HEK293 (cell line): ENCODE measurements at regions not wholly inside any gene's neighbourhood (a gene's known extent, or its start where the extent isn't known, plus 50 kb on each side); places are given as distances from the start of the nearest gene placed in this dataset.

Source experiments
- CTCF ChIA-PET: fragments of 350-600 bp; formaldehyde crosslinking; extraction: SDS; loops from one replicate; lab custom pipeline; 2021; ENCODE audit warnings: antibody characterized with exemption; lab: Yijun Ruan, JAX
- POLR2A ChIA-PET: fragments of 300-600 bp; formaldehyde crosslinking; extraction: SDS; loops from one replicate; lab custom pipeline; 2020; ENCODE audit warnings: antibody characterized with exemption, inconsistent platforms; lab: Yijun Ruan, JAX
- H3K27ac ChIP-seq: fragments of 200-500 bp; sonication (Bioruptor generic); 2 replicates; pipeline ENCODE4 v1.5.1; 2014; ENCODE audit warnings: low read depth, low read length, control low read depth, inconsistent platforms; ENCODE audit errors: extremely low read depth
- H3K36me3 ChIP-seq, 2 experiments: fragments of 200-500 bp in 1 of 2; sonication (Bioruptor generic) in 1 of 2; 1 replicate in 1 of 2; 2 replicates in 1 of 2; pipeline ENCODE4 v1.5.1; 2014 to 2017; ENCODE audit warnings: inconsistent platforms in 2 of 2, low read length in 2 of 2; ENCODE audit not compliant: control insufficient read depth in 2 of 2, insufficient read depth in 1 of 2
- H3K4me1 ChIP-seq: fragments of 200-500 bp; sonication (Bioruptor generic); 2 replicates; pipeline ENCODE4 v1.5.1; 2014; ENCODE audit warnings: mild to moderate bottlenecking, low read length, inconsistent platforms; ENCODE audit not compliant: control insufficient read depth, insufficient read depth
- H3K4me3 ChIP-seq: 2 replicates; pipeline ENCODE4 v1.5.1; 2011; ENCODE audit warnings: low read depth, mild to moderate bottlenecking, control low read depth, low read length, moderate library complexity
- H3K9me3 ChIP-seq: fragments of 200-500 bp; sonication (Bioruptor generic); 2 replicates; pipeline ENCODE4 v1.5.1; 2014; ENCODE audit warnings: low read depth, low read length, inconsistent platforms; ENCODE audit not compliant: control insufficient read depth, insufficient read depth
- GFI1B ChIP-seq: fragments of 450-650 bp; formaldehyde crosslinking; IDR thresholded peaks from 2 replicates; pipeline ENCODE4 v1.5.1; 2016; ENCODE audit warnings: missing biosample characterization, missing genetic modification characterization
- GLIS2 ChIP-seq: fragments of 450-650 bp; formaldehyde crosslinking; IDR thresholded peaks from 2 replicates; pipeline ENCODE4 v1.5.1; 2016; ENCODE audit warnings: missing biosample characterization, missing genetic modification characterization
- HOXA7 ChIP-seq: sonication (generic); formaldehyde crosslinking; IDR thresholded peaks from 2 replicates; pipeline ENCODE4 v1.8.1; 2022; ENCODE audit warnings: missing genetic modification reagents, borderline replicate concordance
- SP7 ChIP-seq: fragments of 450-650 bp; formaldehyde crosslinking; IDR thresholded peaks from 2 replicates; pipeline ENCODE4 v1.5.1; 2016; ENCODE audit warnings: missing biosample characterization, missing genetic modification characterization
- ZBTB17 ChIP-seq: fragments of 450-650 bp; formaldehyde crosslinking; IDR thresholded peaks from 2 replicates; pipeline ENCODE4 v1.5.1; 2016; ENCODE audit warnings: missing biosample characterization, missing genetic modification characterization
- ZNF155 ChIP-seq: fragments of 450-650 bp; formaldehyde crosslinking; IDR thresholded peaks from 2 replicates; pipeline ENCODE4 v1.5.1; 2016; ENCODE audit warnings: missing biosample characterization, missing genetic modification characterization
- ZNF157 ChIP-seq: fragments of 450-650 bp; formaldehyde crosslinking; IDR thresholded peaks from 2 replicates; pipeline ENCODE4 v1.5.1; 2016; ENCODE audit warnings: missing biosample characterization, missing genetic modification characterization
- ZNF239 ChIP-seq: fragments of 450-650 bp; formaldehyde crosslinking; IDR thresholded peaks from 2 replicates; pipeline ENCODE4 v1.5.1; 2016; ENCODE audit warnings: missing biosample characterization, missing genetic modification characterization
- ZNF274 ChIP-seq, 2 experiments: fragments of 200-500 bp in 1 of 2; fragments of 450-650 bp in 1 of 2; sonication (Bioruptor generic) in 1 of 2; formaldehyde crosslinking in 1 of 2; IDR thresholded peaks; 2 replicates each; pipeline versions ENCODE4 v1.5.1 to v1.6.1; 2014 to 2016; ENCODE audit warnings: borderline replicate concordance in 1 of 2, inconsistent platforms in 1 of 2, low read length in 1 of 2, missing biosample characterization in 1 of 2, missing genetic modification characterization in 1 of 2
- ZNF391 ChIP-seq: fragments of 450-650 bp; formaldehyde crosslinking; IDR thresholded peaks from 2 replicates; pipeline ENCODE4 v1.5.1; 2016; ENCODE audit warnings: low read depth, missing biosample characterization, missing genetic modification characterization, borderline replicate concordance
- ZNF394 ChIP-seq: fragments of 450-650 bp; formaldehyde crosslinking; IDR thresholded peaks from 2 replicates; pipeline ENCODE4 v1.5.1; 2016; ENCODE audit warnings: missing biosample characterization, missing genetic modification characterization, mild to moderate bottlenecking, moderate library complexity, borderline replicate concordance
- ZNF404 ChIP-seq: fragments of 450-650 bp; formaldehyde crosslinking; IDR thresholded peaks from 2 replicates; pipeline ENCODE4 v1.5.1; 2017; ENCODE audit warnings: missing biosample characterization, missing genetic modification characterization
- ZNF677 ChIP-seq: fragments of 450-650 bp; IDR thresholded peaks from 2 replicates; pipeline ENCODE4 v1.5.0; 2018; ENCODE audit warnings: missing biosample characterization, mild to moderate bottlenecking, missing genetic modification characterization, moderate library complexity
- TF ChIP-seq, protein P1 (sequence below): fragments of 450-650 bp; formaldehyde crosslinking; optimal IDR thresholded peaks from 2 replicates; pipeline ENCODE3; 2016; ENCODE audit warnings: missing biosample characterization, mild to moderate bottlenecking, missing genetic modification characterization
- TF ChIP-seq, protein P2 (sequence below): fragments of 450-650 bp; formaldehyde crosslinking; IDR thresholded peaks from 2 replicates; pipeline ENCODE4 v1.5.1; 2017; ENCODE audit warnings: missing biosample characterization, mild to moderate bottlenecking, missing genetic modification characterization, moderate library complexity
- TF ChIP-seq, protein P3 (sequence below): fragments of 450-650 bp; formaldehyde crosslinking; IDR thresholded peaks from 2 replicates; pipeline ENCODE4 v1.5.1; 2016; ENCODE audit warnings: missing biosample characterization, missing genetic modification characterization
- TF ChIP-seq, protein P4 (sequence below): fragments of 450-650 bp; formaldehyde crosslinking; IDR thresholded peaks from 2 replicates; pipeline ENCODE4 v1.5.1; 2016; ENCODE audit warnings: missing biosample characterization, missing genetic modification characterization

GRCh38 chr10:10930979-10931743 is 86.5 kb upstream of the CELF2 start:
- CTCF ChIA-PET = no interaction called here
- POLR2A ChIA-PET = no interaction called here
- no peak for TF ChIP-seq ZNF239 (tag by site-specific recombination)
- TF ChIP-seq, protein P1, sequence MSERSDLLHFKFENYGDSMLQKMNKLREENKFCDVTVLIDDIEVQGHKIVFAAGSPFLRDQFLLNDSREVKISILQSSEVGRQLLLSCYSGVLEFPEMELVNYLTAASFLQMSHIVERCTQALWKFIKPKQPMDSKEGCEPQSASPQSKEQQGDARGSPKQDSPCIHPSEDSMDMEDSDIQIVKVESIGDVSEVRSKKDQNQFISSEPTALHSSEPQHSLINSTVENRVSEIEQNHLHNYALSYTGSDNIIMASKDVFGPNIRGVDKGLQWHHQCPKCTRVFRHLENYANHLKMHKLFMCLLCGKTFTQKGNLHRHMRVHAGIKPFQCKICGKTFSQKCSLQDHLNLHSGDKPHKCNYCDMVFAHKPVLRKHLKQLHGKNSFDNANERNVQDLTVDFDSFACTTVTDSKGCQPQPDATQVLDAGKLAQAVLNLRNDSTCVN (tag by site-specific recombination) = no peak
- no peak for TF ChIP-seq ZNF391 (tag by site-specific recombination)
- no peak for TF ChIP-seq ZNF404 (tag by site-specific recombination)
- no peak for TF ChIP-seq SP7 (tag by site-specific recombination)
- no peak for TF ChIP-seq ZNF677
- no peak for TF ChIP-seq ZNF155 (tag by site-specific recombination)
- Histone ChIP-seq H3K36me3 (no peaks in the 10 kb centered on the region), H3K4me3 (no peak overlapping the region), H3K27ac (no peak overlapping the region), H3K9me3 (no peaks in the 10 kb centered on the region; the same call in 1 of the 2 replicates), H3K4me1 (no peaks in the 10 kb centered on the region)

DNA sequence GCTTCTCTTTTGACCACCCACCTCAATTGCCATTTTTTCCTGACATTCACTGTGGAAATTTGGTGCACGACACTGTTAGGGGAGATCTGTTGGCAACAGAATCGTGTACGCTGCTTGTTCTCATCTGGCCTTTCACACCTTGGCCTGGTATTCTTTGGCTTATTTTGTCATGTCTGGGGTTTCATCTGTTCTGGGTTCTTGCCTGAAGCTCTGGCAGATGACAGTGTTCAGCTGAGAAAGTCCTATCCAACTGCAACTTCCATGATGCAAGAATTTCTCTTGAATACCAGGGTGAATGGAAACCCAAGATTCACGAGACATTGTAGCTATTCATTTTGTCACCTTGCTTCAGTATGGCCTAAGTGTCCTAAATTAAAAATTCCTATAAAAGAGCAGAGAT is 82.6 kb upstream of the CELF2 start:
- no peak overlapping the region for H3K4me3 ChIP-seq
- no peaks in the 10 kb centered on the region for H3K4me1 ChIP-seq
- TF ChIP-seq, protein P2, sequence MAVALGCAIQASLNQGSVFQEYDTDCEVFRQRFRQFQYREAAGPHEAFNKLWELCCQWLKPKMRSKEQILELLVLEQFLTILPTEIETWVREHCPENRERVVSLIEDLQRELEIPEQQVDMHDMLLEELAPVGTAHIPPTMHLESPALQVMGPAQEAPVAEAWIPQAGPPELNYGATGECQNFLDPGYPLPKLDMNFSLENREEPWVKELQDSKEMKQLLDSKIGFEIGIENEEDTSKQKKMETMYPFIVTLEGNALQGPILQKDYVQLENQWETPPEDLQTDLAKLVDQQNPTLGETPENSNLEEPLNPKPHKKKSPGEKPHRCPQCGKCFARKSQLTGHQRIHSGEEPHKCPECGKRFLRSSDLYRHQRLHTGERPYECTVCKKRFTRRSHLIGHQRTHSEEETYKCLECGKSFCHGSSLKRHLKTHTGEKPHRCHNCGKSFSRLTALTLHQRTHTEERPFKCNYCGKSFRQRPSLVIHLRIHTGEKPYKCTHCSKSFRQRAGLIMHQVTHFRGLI (tag by site-specific recombination) = no peak
- TF ChIP-seq GLIS2 (tag by site-specific recombination) (no peak), GFI1B (tag by site-specific recombination) (no peak), HOXA7 (CRISPR knock-in tag) (no peak), ZBTB17 (tag by site-specific recombination) (no peak), ZNF157 (no peak), ZNF394 (tag by site-specific recombination) (no peak), ZNF274 (IDR thresholded peaks at IDR 0.05; ENCODE audit: low read length) (no peak), ZNF274 (tag by site-specific recombination; IDR thresholded peaks at IDR 0.05; ENCODE audit: borderline replicate concordance) (no peak)
- TF ChIP-seq, protein P3, sequence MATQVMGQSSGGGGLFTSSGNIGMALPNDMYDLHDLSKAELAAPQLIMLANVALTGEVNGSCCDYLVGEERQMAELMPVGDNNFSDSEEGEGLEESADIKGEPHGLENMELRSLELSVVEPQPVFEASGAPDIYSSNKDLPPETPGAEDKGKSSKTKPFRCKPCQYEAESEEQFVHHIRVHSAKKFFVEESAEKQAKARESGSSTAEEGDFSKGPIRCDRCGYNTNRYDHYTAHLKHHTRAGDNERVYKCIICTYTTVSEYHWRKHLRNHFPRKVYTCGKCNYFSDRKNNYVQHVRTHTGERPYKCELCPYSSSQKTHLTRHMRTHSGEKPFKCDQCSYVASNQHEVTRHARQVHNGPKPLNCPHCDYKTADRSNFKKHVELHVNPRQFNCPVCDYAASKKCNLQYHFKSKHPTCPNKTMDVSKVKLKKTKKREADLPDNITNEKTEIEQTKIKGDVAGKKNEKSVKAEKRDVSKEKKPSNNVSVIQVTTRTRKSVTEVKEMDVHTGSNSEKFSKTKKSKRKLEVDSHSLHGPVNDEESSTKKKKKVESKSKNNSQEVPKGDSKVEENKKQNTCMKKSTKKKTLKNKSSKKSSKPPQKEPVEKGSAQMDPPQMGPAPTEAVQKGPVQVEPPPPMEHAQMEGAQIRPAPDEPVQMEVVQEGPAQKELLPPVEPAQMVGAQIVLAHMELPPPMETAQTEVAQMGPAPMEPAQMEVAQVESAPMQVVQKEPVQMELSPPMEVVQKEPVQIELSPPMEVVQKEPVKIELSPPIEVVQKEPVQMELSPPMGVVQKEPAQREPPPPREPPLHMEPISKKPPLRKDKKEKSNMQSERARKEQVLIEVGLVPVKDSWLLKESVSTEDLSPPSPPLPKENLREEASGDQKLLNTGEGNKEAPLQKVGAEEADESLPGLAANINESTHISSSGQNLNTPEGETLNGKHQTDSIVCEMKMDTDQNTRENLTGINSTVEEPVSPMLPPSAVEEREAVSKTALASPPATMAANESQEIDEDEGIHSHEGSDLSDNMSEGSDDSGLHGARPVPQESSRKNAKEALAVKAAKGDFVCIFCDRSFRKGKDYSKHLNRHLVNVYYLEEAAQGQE (tag by site-specific recombination) = no peak
- TF ChIP-seq, protein P4, sequence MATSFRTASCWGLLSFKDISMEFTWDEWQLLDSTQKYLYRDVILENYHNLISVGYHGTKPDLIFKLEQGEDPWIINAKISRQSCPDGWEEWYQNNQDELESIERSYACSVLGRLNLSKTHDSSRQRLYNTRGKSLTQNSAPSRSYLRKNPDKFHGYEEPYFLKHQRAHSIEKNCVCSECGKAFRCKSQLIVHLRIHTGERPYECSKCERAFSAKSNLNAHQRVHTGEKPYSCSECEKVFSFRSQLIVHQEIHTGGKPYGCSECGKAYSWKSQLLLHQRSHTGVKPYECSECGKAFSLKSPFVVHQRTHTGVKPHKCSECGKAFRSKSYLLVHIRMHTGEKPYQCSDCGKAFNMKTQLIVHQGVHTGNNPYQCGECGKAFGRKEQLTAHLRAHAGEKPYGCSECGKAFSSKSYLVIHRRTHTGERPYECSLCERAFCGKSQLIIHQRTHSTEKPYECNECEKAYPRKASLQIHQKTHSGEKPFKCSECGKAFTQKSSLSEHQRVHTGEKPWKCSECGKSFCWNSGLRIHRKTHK (tag by site-specific recombination) = no peak
- ChIA-PET CTCF (no interaction called here), POLR2A (no interaction called here)
- H3K9me3 ChIP-seq = no peaks in the 10 kb centered on the region; the same call in 1 of the 2 replicates
- H3K27ac ChIP-seq = no peak overlapping the region
- no peaks in the 10 kb centered on the region for H3K36me3 ChIP-seq
